ENCODE measurements at regions not wholly inside any gene's neighbourhood (a gene's known extent, or its start where the extent isn't known, plus 50 kb on each side); places are given as distances from the start of the nearest gene placed in this dataset.

- TF ChIP-seq POLR2A (IDR thresholded peaks at IDR 0.05): no peak
- TF ChIP-seq, protein P1, sequence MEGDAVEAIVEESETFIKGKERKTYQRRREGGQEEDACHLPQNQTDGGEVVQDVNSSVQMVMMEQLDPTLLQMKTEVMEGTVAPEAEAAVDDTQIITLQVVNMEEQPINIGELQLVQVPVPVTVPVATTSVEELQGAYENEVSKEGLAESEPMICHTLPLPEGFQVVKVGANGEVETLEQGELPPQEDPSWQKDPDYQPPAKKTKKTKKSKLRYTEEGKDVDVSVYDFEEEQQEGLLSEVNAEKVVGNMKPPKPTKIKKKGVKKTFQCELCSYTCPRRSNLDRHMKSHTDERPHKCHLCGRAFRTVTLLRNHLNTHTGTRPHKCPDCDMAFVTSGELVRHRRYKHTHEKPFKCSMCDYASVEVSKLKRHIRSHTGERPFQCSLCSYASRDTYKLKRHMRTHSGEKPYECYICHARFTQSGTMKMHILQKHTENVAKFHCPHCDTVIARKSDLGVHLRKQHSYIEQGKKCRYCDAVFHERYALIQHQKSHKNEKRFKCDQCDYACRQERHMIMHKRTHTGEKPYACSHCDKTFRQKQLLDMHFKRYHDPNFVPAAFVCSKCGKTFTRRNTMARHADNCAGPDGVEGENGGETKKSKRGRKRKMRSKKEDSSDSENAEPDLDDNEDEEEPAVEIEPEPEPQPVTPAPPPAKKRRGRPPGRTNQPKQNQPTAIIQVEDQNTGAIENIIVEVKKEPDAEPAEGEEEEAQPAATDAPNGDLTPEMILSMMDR (IDR thresholded peaks at IDR 0.05): no peak
- Histone ChIP-seq H3K27me3 (no peaks in the 10 kb centered on the region), H3K9me3 (no peaks in the 10 kb centered on the region), H3K27ac (no peak overlapping the region), H3K4me1 (no peaks in the 10 kb centered on the region), H3K36me3 (no peaks in the 10 kb centered on the region), H3K4me3 (replicated peaks in 1 of 3) (no peak overlapping the region)
- intact Hi-C loops (cut with DNase I): no loop called here
- WGBS, 2 donors: 82 to 87% methylated on average over 3 of the region's 3 CpGs
- no peak for DNase-seq
These were observed 1164.3 kb upstream of the GYPC start for GRCh38 chr2:125491663-125492062.

- Histone ChIP-seq H3K4me3 (replicated peaks in 1 of 3) (no peak overlapping the region), H3K9me3 (no peaks in the 10 kb centered on the region), H3K36me3 (no peaks in the 10 kb centered on the region), H3K4me1 (no peaks in the 10 kb centered on the region), H3K27me3 (no peaks in the 10 kb centered on the region), H3K27ac (no peak overlapping the region)
- TF ChIP-seq, protein P1 (IDR thresholded peaks at IDR 0.05): no peak
- no peak for TF ChIP-seq POLR2A (IDR thresholded peaks at IDR 0.05)
- intact Hi-C loops (cut with DNase I): no loop called here
- WGBS, 2 donors: 95 to 98% methylated on average over 1 of the region's 1 CpG
- DNase-seq: no peak
These were observed 1143.6 kb upstream of the GYPC start for GRCh38 chr2:125512313-125512712.

DNA sequence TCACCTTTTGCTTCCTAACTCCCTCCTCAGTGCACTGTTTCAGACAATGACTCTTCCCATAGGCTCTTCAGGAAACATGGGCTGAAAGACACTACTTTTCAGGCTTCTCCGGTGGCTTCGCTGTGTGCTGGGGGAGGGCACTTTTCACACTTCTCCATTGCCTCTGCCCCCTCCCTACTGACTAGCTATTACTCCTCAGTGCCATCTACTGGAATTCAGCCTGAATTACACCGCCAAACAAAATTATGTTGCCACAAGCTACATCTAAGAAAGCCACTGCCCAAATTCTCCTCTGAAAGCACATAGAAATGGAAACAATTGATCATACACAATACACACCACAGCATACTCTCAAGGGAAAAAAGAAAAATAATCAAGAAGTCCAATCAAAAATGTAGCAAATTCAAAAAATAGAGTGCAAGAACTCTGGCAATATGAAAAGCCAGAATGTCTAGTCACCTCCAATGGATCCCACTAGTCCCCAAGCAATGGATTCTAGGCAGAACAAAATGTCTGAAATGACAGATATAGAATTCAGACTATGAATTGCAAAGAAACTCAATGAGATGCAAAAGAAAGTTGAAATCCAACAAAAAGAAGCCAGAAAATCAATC, 1139.4 kb upstream of the GYPC start:
- H3K27me3 ChIP-seq: no peaks in the 10 kb centered on the region
- H3K27ac ChIP-seq: no peak overlapping the region
- H3K9me3 ChIP-seq: no peaks in the 10 kb centered on the region
- H3K4me1 ChIP-seq: no peaks in the 10 kb centered on the region
- no peak for TF ChIP-seq POLR2A (IDR thresholded peaks at IDR 0.05)
- TF ChIP-seq, protein P1 (IDR thresholded peaks at IDR 0.05): no peak
- intact Hi-C loops (cut with DNase I): no loop called here
- WGBS, 2 donors: 49 to 56% methylated on average over 3 of the region's 3 CpGs
- DNase-seq: no peak
- H3K36me3 ChIP-seq: no peaks in the 10 kb centered on the region
- H3K4me3 ChIP-seq (replicated peaks in 1 of 3): no peak overlapping the region

DNA sequence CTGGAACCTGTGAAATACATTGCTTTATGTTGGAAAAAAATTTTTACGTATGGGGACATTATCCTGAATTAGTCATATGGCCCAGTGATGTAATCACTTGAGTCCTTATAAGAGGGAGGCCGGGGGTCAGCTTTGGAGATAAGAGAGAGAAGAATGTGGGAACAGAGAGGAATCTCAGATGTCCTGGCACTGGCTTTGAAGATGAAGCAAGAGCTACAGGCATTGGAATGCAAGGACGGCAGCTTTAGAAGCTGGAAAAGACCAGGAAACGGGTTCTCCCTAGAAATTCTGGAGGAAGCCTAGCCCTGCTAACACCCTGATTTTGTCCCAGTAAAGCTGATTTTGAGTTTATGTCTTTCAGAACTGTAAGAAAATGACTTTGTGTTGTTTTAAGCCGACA, 1129.9 kb upstream of the GYPC start:
- no peak overlapping the region for H3K4me3 ChIP-seq (replicated peaks in 1 of 3)
- TF ChIP-seq, protein P1 (IDR thresholded peaks at IDR 0.05): no peak
- no peak for TF ChIP-seq POLR2A (IDR thresholded peaks at IDR 0.05)
- no peaks in the 10 kb centered on the region for H3K27me3 ChIP-seq
- H3K9me3 ChIP-seq: no peaks in the 10 kb centered on the region
- no peak for DNase-seq
- intact Hi-C loops (cut with DNase I): no loop called here
- no peaks in the 10 kb centered on the region for H3K36me3 ChIP-seq
- no peaks in the 10 kb centered on the region for H3K4me1 ChIP-seq
- 65 to 66% methylated on average over 5 of the region's 5 CpGs for WGBS, 2 donors
- no peak overlapping the region for H3K27ac ChIP-seq

- no peak for TF ChIP-seq POLR2A (IDR thresholded peaks at IDR 0.05)
- TF ChIP-seq, protein P1 (IDR thresholded peaks at IDR 0.05): no peak
- Histone ChIP-seq H3K27ac (no peak overlapping the region), H3K4me1 (no peaks in the 10 kb centered on the region), H3K9me3 (no peaks in the 10 kb centered on the region), H3K27me3 (no peaks in the 10 kb centered on the region), H3K4me3 (replicated peaks in 1 of 3) (no peak overlapping the region), H3K36me3 (no peaks in the 10 kb centered on the region)
- intact Hi-C loops (cut with DNase I): no loop called here
- WGBS, 2 donors: 65 to 68% methylated on average over 1 of the region's 1 CpG
- DNase-seq: no peak
These were observed 1120.9 kb upstream of the GYPC start for GRCh38 chr2:125535089-125535488.
